Tibial nerve (tissue), 4 donors: ENCODE measurements at regions not wholly inside any gene's neighbourhood (a gene's known extent, or its start where the extent isn't known, plus 50 kb on each side); places are given as distances from the start of the nearest gene placed in this dataset.

ENCODE experiments used
- DNase-seq, 2 donors: peaks; one replicate each; pipeline ENCODE4 v3.0.0-alpha.2; 2019; ENCODE audit warnings: low spot score in 2 of 2
- H3K27ac ChIP-seq, 4 donors: fragments of 200-600 bp; sonication (generic) in 3 of 4; one replicate each; pipeline ENCODE4 v1.5.1; 2017 to 2019; ENCODE audit warnings: mild to moderate bottlenecking in 1 of 4
- H3K27me3 ChIP-seq, 2 donors: fragments of 200-600 bp; sonication (generic) in 1 of 2; one replicate each; pipeline versions ENCODE4 v1.5.1 to v1.6.0; 2017 to 2019
- H3K36me3 ChIP-seq, 3 donors: fragments of 200-600 bp; sonication (generic); one replicate each; pipeline ENCODE4 v1.5.1; 2018 to 2019
- H3K4me1 ChIP-seq, 4 donors: fragments of 200-600 bp; sonication (generic) in 3 of 4; one replicate each; pipeline ENCODE4 v1.5.1; 2017 to 2019
- H3K4me3 ChIP-seq, 4 donors: fragments of 200-600 bp; sonication (generic) in 3 of 4; one replicate each; pipeline ENCODE4 v1.5.1; 2017 to 2019; ENCODE audit warnings: mild to moderate bottlenecking in 1 of 4, moderate library complexity in 1 of 4
- H3K9me3 ChIP-seq, 4 donors: fragments of 200-600 bp; sonication (generic) in 3 of 4; one replicate each; pipeline ENCODE4 v1.5.1; 2017 to 2019
- CTCF ChIP-seq, 5 experiments: fragments of 200-600 bp in 3 of 5; fragments of 450-650 bp in 2 of 5; sonication (generic) in 3 of 5; IDR thresholded peaks; one replicate each; pipeline ENCODE4 v1.5.1; 2016 to 2019; ENCODE audit warnings: antibody characterized with exemption in 5 of 5, mild to moderate bottlenecking in 3 of 5, moderate library complexity in 2 of 5
- EP300 ChIP-seq, 2 donors: sonication (generic); formaldehyde crosslinking; IDR thresholded peaks; one replicate each; pipeline ENCODE4 v1.6.1; 2017; ENCODE audit warnings: antibody characterized with exemption in 2 of 2, mild to moderate bottlenecking in 1 of 2
- POLR2A ChIP-seq, 2 donors: fragments of 450-650 bp; IDR thresholded peaks; one replicate each; pipeline ENCODE4 v1.6.1; 2017; ENCODE audit warnings: antibody characterized with exemption in 2 of 2, mild to moderate bottlenecking in 2 of 2, moderate library complexity in 2 of 2
- WGBS, 2 donors: methylation state at CpG; one replicate each; pipeline ENCODE4 v1.1.5; 2018; 5-methylcytosine and 5-hydroxymethylcytosine counted together

GRCh38 chr6:44056392-44057237 is 70.6 kb downstream of the MRPL14 start:
- WGBS, 2 donors, result 45 to 65% methylated on average over 9 to 13 of the region's 13 CpGs
- Histone ChIP-seq H3K27ac (peak overlapping the region in 2 of 4 donors; percentile 76 to 80), H3K4me3 (no peak overlapping the region), H3K9me3 (peaks cover 0 to 5% (median 0%) of the 10 kb centered on the region in 4 donors), H3K36me3 (no peaks in the 10 kb centered on the region), H3K27me3 (no peaks in the 10 kb centered on the region), H3K4me1 (peaks cover 0 to 44% (median 15%) of the 10 kb centered on the region in 4 donors)
- no peak for DNase-seq
- TF ChIP-seq EP300 (IDR thresholded peaks at IDR 0.05), result no peak
- no peak for TF ChIP-seq POLR2A (IDR thresholded peaks at IDR 0.05)
- no peak for TF ChIP-seq CTCF (IDR thresholded peaks at IDR 0.05)

- H3K27ac ChIP-seq, result peak overlapping the region in 1 of 4 donors; percentile 9
- WGBS, 2 donors, result 65 to 74% methylated on average over 8 of the region's 8 CpGs
These were observed 72.3 kb downstream of the MRPL14 start for GRCh38 chr6:44054721-44055559.

GRCh38 chr6:44053760-44054556 is 73.3 kb downstream of the MRPL14 start:
- Histone ChIP-seq H3K4me1 (peaks cover 0 to 59% (median 23%) of the 10 kb centered on the region in 4 donors), H3K4me3 (no peak overlapping the region), H3K27me3 (no peaks in the 10 kb centered on the region), H3K27ac (no peak overlapping the region), H3K9me3 (no peaks in the 10 kb centered on the region), H3K36me3 (no peaks in the 10 kb centered on the region)
- no peak for TF ChIP-seq POLR2A (IDR thresholded peaks at IDR 0.05)
- no peak for TF ChIP-seq CTCF (IDR thresholded peaks at IDR 0.05)
- TF ChIP-seq EP300 (IDR thresholded peaks at IDR 0.05), result no peak
- WGBS, 2 donors, result 71 to 78% methylated on average over 11 of the region's 11 CpGs
- no peak for DNase-seq

More at GRCh38 chr6:44054721-44055559, 72.3 kb downstream of the MRPL14 start:
- H3K27me3 ChIP-seq, result no peaks in the 10 kb centered on the region
- peaks cover 0 to 54% (median 20%) of the 10 kb centered on the region in 4 donors for H3K4me1 ChIP-seq
- no peak overlapping the region for H3K4me3 ChIP-seq
- DNase-seq, result no peak
- no peaks in the 10 kb centered on the region for H3K36me3 ChIP-seq
- TF ChIP-seq POLR2A (IDR thresholded peaks at IDR 0.05) (no peak), CTCF (IDR thresholded peaks at IDR 0.05) (no peak), EP300 (IDR thresholded peaks at IDR 0.05) (no peak)
- H3K9me3 ChIP-seq, result peaks cover 0 to 5% (median 0%) of the 10 kb centered on the region in 4 donors

GRCh38 chr6:44053106-44053756 is 74.0 kb downstream of the MRPL14 start:
- no peaks in the 10 kb centered on the region for H3K36me3 ChIP-seq
- peaks cover 0 to 60% (median 22%) of the 10 kb centered on the region in 4 donors for H3K4me1 ChIP-seq
- TF ChIP-seq POLR2A (IDR thresholded peaks at IDR 0.05) (no peak), EP300 (IDR thresholded peaks at IDR 0.05) (no peak)
- no peaks in the 10 kb centered on the region for H3K27me3 ChIP-seq
- no peak for DNase-seq
- WGBS, 2 donors, result 89 to 91% methylated on average over 5 to 6 of the region's 6 CpGs
- peak overlapping the region in 3 of 4 donors; percentile 2 to 77 (median 20) for H3K27ac ChIP-seq
- no peak overlapping the region for H3K4me3 ChIP-seq
- no peaks in the 10 kb centered on the region for H3K9me3 ChIP-seq
